ENCODE measurements at regions not wholly inside any gene's neighbourhood (a gene's known extent, or its start where the extent isn't known, plus 50 kb on each side); places are given as distances from the start of the nearest gene placed in this dataset.

DNA sequence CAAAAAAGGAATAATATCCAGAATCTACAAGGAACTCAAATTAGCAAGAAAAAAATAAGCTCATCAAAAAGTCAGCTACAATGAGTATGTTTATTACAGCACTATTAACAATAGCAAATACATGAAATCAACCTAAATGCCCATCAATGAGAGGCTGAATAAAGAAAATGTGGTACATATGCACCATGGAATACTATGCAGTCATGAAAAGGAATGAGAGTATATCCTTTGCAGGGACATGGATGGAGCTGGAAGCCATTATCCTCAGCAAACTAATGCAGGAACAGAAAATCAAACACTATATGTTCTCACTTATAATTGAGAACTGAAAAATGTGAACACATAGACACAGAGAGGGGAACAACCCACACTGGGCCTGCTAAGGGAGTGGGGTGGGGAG lies 178.4 kb upstream of the IRS4 start:
- TF ChIP-seq, protein P1, sequence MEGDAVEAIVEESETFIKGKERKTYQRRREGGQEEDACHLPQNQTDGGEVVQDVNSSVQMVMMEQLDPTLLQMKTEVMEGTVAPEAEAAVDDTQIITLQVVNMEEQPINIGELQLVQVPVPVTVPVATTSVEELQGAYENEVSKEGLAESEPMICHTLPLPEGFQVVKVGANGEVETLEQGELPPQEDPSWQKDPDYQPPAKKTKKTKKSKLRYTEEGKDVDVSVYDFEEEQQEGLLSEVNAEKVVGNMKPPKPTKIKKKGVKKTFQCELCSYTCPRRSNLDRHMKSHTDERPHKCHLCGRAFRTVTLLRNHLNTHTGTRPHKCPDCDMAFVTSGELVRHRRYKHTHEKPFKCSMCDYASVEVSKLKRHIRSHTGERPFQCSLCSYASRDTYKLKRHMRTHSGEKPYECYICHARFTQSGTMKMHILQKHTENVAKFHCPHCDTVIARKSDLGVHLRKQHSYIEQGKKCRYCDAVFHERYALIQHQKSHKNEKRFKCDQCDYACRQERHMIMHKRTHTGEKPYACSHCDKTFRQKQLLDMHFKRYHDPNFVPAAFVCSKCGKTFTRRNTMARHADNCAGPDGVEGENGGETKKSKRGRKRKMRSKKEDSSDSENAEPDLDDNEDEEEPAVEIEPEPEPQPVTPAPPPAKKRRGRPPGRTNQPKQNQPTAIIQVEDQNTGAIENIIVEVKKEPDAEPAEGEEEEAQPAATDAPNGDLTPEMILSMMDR (IDR thresholded peaks at IDR 0.05) = no peak
- no peak for TF ChIP-seq POLR2A (IDR thresholded peaks at IDR 0.05)
